ENCODE measurements at regions not wholly inside any gene's neighbourhood (a gene's known extent, or its start where the extent isn't known, plus 50 kb on each side); places are given as distances from the start of the nearest gene placed in this dataset.
A peak's percentile ranks its signal among the peaks of the same experiment; 100 is the strongest.
"Not testable (repeated sequence)": the region's sequence is repeated elsewhere in the genome, so short reads cannot be mapped to it uniquely, and the experiment has no call there.

DNA sequence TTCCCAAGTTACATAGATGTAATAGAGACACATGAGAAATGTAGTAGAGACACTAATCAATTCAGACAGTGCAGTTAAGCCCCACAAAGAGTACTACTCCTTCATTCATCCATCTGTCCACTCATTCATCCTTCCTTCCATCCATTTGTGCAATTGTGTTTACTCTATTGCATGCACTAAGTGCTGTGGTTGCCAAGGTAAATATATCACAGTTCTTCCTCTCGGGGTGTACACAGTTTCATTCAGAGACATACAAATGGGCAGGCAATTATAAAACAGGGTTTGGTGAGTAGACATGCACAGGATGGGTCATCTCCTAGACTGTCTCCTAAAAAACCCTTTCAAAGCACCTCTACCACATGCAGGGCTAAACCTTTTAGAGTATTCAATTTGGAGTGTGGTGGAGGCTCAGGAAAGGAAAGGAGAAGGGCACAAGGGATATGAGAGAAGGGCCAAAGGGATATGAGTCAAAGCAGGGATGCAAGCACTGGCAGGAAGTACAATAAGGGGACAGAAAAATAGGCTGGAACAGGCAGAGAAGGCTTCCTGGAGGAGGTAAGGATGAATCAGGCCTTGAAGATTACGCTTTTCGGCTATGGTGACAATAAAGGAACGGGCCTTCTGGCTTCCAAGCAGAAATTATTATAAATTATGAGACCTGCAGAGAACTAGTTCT is 153.6 kb upstream of the VKORC1L1 start:
- not testable (repeated sequence) for DNase-seq (ENCODE audit: insufficient read length, low spot score); FAIRE-seq

DNA sequence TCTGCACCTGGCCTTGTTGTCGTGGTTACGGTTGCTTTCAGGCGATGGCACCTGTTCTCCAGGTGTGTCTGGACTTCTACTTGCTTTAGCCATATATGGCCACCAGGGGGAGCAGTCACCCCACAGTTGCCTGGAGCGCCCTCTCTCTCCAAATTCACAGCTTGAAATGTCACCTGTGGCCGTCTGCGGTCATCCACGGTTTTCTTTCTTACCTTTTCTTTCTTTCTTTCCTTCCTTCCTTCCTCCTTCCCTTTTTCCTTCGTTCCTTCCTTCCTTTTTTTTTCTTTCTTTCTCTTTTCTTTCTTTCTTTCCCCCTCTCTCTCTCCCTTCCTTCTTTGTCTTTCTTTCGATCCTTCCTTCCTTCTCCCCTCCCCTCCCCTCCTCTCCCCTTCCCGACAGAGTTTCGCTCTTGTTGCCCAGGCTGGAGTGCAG is 150.5 kb upstream of the VKORC1L1 start:
- DNase-seq (ENCODE audit: insufficient read length, low spot score) (no peak), FAIRE-seq (peak; percentile 61)

DNA sequence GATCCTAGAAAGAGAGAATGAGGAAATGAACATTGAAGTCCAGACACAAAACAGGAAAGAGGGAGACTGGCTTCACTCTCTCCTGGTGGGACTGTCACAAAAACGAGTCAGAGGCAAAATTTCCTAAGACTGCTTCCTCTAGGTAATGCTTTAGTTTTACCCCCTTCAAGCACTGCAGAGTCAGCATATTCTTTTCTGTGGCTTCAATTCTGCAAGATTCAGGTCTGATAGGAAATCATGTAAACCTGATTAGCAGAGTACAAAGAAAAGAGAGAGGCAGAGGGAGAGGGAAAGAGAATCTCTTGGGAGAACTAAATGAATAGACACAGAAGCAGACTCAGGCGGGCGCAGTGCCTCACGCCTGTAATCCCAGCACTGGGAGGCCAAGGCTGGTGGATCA is 145.7 kb upstream of the VKORC1L1 start:
- not testable (repeated sequence) for DNase-seq (ENCODE audit: insufficient read length, low spot score); FAIRE-seq

GRCh38 chr7:65731129-65731528 is 141.7 kb upstream of the VKORC1L1 start:
- FAIRE-seq, result no peak
- DNase-seq (ENCODE audit: insufficient read length, low spot score), result no peak

- FAIRE-seq, result no peak
These were observed 141.3 kb upstream of the VKORC1L1 start for GRCh38 chr7:65731562-65732035.

DNA sequence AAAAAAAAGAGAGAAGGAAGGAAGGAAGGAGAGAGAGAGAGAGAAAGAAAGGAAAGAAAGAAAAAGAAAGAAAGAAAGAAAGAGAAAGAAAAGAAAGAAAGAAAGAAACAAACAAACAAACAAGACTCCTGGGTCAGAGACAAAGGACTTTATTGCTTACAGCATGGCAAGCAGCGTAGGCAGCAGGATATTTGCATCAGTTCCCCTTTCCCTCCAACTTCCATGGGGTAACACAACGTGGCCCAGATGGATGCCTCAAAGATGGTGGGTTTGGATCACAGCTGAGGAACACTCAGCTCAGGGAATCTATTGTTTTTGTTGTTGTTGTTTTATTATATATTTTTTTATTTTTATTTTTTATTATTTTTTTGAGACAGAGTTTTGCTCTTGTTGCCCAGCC is 128.5 kb upstream of the VKORC1L1 start:
- FAIRE-seq (no peak), DNase-seq (ENCODE audit: insufficient read length, low spot score) (no peak)

More at GRCh38 chr7:65731562-65732035, 141.3 kb upstream of the VKORC1L1 start:
- no peak for DNase-seq (ENCODE audit: insufficient read length, low spot score)

- FAIRE-seq (no peak), DNase-seq (ENCODE audit: insufficient read length, low spot score) (no peak)
These were observed 126.5 kb upstream of the VKORC1L1 start for GRCh38 chr7:65746398-65746669.

- FAIRE-seq, result no peak
- DNase-seq (ENCODE audit: insufficient read length, low spot score), result no peak
These were observed 123.8 kb upstream of the VKORC1L1 start for GRCh38 chr7:65749039-65749438.

GRCh38 chr7:65749518-65749917 is 123.4 kb upstream of the VKORC1L1 start:
- no peak for DNase-seq (ENCODE audit: insufficient read length, low spot score)

GRCh38 chr7:65750511-65751344 is 122.1 kb upstream of the VKORC1L1 start:
- no peak for FAIRE-seq

More at GRCh38 chr7:65749518-65749917, 123.4 kb upstream of the VKORC1L1 start:
- no peak for FAIRE-seq

GRCh38 chr7:65754070-65754469 is 118.8 kb upstream of the VKORC1L1 start:
- FAIRE-seq; DNase-seq (ENCODE audit: insufficient read length, low spot score): not testable (repeated sequence)

More at GRCh38 chr7:65750511-65751344, 122.1 kb upstream of the VKORC1L1 start:
- DNase-seq (ENCODE audit: insufficient read length, low spot score), result peak; percentile 83

DNA sequence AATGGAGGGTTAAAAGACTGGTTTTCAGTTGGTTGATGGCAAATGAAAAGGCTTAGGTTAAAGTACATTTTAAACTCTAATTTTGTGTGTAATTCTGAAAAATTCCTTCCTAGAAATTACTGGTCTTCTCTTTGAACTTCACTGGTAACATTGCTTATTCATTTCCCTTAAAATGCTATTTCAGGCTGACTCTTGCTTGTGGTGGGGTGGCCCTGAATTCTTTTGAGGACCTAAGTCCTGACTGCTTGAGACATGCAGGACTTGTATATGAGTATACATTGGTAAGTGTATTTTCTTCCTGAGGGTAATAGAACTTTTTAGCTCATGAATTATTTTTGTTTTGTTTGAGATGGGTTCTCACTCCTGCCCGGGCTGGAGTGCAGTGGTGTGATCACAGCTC is 113.9 kb upstream of the VKORC1L1 start:
- not testable (repeated sequence) for FAIRE-seq; DNase-seq (ENCODE audit: insufficient read length, low spot score)

DNA sequence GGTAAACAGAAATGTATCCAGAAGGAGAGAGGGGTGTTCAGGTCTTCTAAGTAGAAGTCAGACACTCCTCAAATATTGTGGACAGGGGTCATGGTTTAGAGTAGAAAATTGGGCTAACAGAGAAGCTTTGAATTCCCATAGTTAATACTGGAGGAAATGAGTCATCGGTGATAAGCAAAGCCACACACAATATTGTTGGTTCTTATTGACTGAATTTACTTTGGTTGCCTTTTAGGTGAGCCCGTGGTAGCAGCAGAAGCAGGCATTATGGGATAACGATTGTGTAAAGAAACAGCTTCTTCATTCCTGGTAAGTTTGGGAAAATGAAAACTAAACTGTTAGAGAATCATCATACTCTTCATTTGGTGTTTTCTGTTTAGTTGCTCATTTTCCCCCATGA is 110.2 kb upstream of the VKORC1L1 start:
- DNase-seq (ENCODE audit: insufficient read length, low spot score); FAIRE-seq: not testable (repeated sequence)

DNA sequence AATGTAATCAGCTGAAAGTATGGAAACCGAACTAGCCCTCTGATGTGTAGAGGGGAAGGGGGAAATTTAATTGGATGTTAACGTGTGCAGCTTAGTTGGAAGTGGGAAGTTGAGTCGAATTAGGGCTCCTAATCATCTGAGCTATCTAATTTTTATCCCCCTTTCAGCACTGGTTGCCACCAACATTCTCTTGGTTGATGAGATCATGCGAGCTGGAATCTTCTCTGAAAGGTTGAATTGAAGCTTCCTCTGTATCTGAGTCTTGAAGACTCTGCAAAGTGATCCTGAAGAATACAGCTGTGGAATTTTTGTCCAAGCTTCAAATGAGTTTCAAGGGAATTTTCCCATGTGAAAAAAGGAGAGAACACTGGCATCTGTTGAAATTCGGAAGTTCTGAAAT is 109.8 kb upstream of the VKORC1L1 start:
- not testable (repeated sequence) for FAIRE-seq

GRCh38 chr7:65770473-65771225 is 102.2 kb upstream of the VKORC1L1 start:
- DNase-seq (ENCODE audit: insufficient read length, low spot score) (peak; percentile 77), FAIRE-seq (peak; percentile 82)

More for the DNA sequence above, 109.8 kb upstream of the VKORC1L1 start:
- DNase-seq (ENCODE audit: insufficient read length, low spot score), result not testable (repeated sequence)

- not testable (repeated sequence) for FAIRE-seq
These were observed 101.7 kb upstream of the VKORC1L1 start for GRCh38 chr7:65771226-65771569.

GRCh38 chr7:65776677-65777076 is 96.2 kb upstream of the VKORC1L1 start:
- FAIRE-seq; DNase-seq (ENCODE audit: insufficient read length, low spot score): not testable (repeated sequence)

More at GRCh38 chr7:65771226-65771569, 101.7 kb upstream of the VKORC1L1 start:
- DNase-seq (ENCODE audit: insufficient read length, low spot score), result not testable (repeated sequence)

DNA sequence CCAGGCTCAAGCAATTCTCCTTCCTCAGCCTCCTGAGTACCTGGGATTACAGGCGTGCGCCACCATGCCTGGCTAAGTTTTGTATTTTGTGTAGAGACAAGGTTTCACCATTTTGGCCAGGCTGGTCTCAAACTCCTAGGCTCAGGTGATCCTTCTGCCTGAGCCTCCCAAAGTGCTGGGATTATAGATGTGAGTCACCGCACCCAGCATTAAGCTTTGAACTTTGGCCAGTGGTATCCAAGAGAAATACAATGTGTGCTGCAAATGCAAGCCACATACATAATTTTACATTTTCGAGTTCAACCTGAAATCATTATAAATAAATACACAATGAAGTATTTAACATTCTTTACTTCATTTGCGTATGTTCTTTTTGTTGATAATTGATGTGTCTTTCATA is 82.9 kb upstream of the VKORC1L1 start:
- DNase-seq (ENCODE audit: insufficient read length, low spot score); FAIRE-seq: not testable (repeated sequence)

- not testable (repeated sequence) for FAIRE-seq; DNase-seq (ENCODE audit: insufficient read length, low spot score)
These were observed 81.1 kb upstream of the VKORC1L1 start for GRCh38 chr7:65791788-65792187.

DNA sequence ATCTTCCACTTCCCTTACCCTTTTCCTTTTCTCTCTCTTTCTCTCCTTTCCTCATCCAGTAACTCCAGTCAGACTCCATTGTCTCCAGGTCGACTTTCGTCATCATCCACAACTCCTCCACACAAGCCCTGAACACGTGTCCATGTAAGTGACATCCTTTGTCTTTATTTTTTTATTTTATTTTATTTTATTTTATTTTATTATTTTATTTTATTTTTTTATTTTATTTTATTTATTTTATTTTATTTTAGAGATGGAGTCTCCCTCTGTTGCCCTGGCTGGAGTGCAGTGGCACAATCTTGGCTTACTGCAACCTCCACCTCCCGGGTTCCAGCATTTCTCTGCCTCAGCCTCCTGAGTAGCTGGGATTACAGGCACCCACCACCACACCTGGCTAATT is 80.1 kb upstream of the VKORC1L1 start:
- FAIRE-seq; DNase-seq (ENCODE audit: insufficient read length, low spot score): not testable (repeated sequence)
